ENCODE measurements at regions not wholly inside any gene's neighbourhood (a gene's known extent, or its start where the extent isn't known, plus 50 kb on each side); places are given as distances from the start of the nearest gene placed in this dataset.

GRCh38 chr2:5540856-5541255 is 151.3 kb upstream of the SOX11 start:
- no peak for DNase-seq (ENCODE audit: low read depth)

- no peak for DNase-seq (ENCODE audit: low read depth)
Observed at GRCh38 chr2:5544205-5544786, 147.9 kb upstream of the SOX11 start.

- DNase-seq (ENCODE audit: low read depth): peak; percentile 5
Observed at GRCh38 chr2:5546181-5546580, 146.0 kb upstream of the SOX11 start.

- DNase-seq (ENCODE audit: low read depth): peak; percentile 40
Observed at GRCh38 chr2:5548991-5549715, 143.0 kb upstream of the SOX11 start.

GRCh38 chr2:5549771-5550170 is 142.4 kb upstream of the SOX11 start:
- no peak for DNase-seq (ENCODE audit: low read depth)

- DNase-seq (ENCODE audit: low read depth): no peak
Observed at GRCh38 chr2:5555636-5556035, 136.5 kb upstream of the SOX11 start.

GRCh38 chr2:5561006-5561405 is 131.2 kb upstream of the SOX11 start:
- peak; percentile 35 for DNase-seq (ENCODE audit: low read depth)

- no peak for DNase-seq (ENCODE audit: low read depth)
Observed at GRCh38 chr2:5562426-5562825, 129.8 kb upstream of the SOX11 start.

- DNase-seq (ENCODE audit: low read depth): no peak
Observed at GRCh38 chr2:5562865-5563264, 129.3 kb upstream of the SOX11 start.

GRCh38 chr2:5563411-5563810 is 128.8 kb upstream of the SOX11 start:
- no peak for DNase-seq (ENCODE audit: low read depth)

GRCh38 chr2:5569256-5569655 is 122.9 kb upstream of the SOX11 start:
- no peak for DNase-seq (ENCODE audit: low read depth)

GRCh38 chr2:5576015-5576414 is 116.2 kb upstream of the SOX11 start:
- DNase-seq (ENCODE audit: low read depth): no peak

- no peak for DNase-seq (ENCODE audit: low read depth)
Observed at GRCh38 chr2:5587766-5588165, 104.4 kb upstream of the SOX11 start.

- DNase-seq (ENCODE audit: low read depth): no peak
Observed at GRCh38 chr2:5588601-5589000, 103.6 kb upstream of the SOX11 start.

- no peak for DNase-seq (ENCODE audit: low read depth)
Observed at GRCh38 chr2:5589183-5589582, 103.0 kb upstream of the SOX11 start.

- no peak for DNase-seq (ENCODE audit: low read depth)
Observed at GRCh38 chr2:5590886-5591285, 101.3 kb upstream of the SOX11 start.

GRCh38 chr2:5592916-5593315 is 99.3 kb upstream of the SOX11 start:
- no peak for DNase-seq (ENCODE audit: low read depth)

GRCh38 chr2:5594249-5594695 is 97.9 kb upstream of the SOX11 start:
- DNase-seq (ENCODE audit: low read depth): no peak

- DNase-seq (ENCODE audit: low read depth): no peak
Observed at GRCh38 chr2:5596868-5597267, 95.3 kb upstream of the SOX11 start.

GRCh38 chr2:5598156-5598555 is 94.0 kb upstream of the SOX11 start:
- DNase-seq (ENCODE audit: low read depth): no peak

GRCh38 chr2:5609201-5609600 is 83.0 kb upstream of the SOX11 start:
- DNase-seq (ENCODE audit: low read depth): no peak

- no peak for DNase-seq (ENCODE audit: low read depth)
Observed at GRCh38 chr2:5612666-5613065, 79.5 kb upstream of the SOX11 start.

- no peak for DNase-seq (ENCODE audit: low read depth)
Observed at GRCh38 chr2:5616019-5616418, 76.2 kb upstream of the SOX11 start.

GRCh38 chr2:5617358-5617757 is 74.8 kb upstream of the SOX11 start:
- no peak for DNase-seq (ENCODE audit: low read depth)
